Ascending aorta (tissue), 2 donors: ENCODE measurements at regions not wholly inside any gene's neighbourhood (a gene's known extent, or its start where the extent isn't known, plus 50 kb on each side); places are given as distances from the start of the nearest gene placed in this dataset.
"Not testable (repeated sequence)": the region's sequence is repeated elsewhere in the genome, so short reads cannot be mapped to it uniquely, and the experiment has no call there.

Experiments used
- DNase-seq, 2 donors: peaks; one replicate each; pipeline ENCODE4 v3.0.0-alpha.2; 2019; ENCODE audit warnings: low spot score in 2 of 2
- H3K27ac ChIP-seq, 2 donors: fragments of 200-600 bp; sonication (generic); one replicate each; pipeline ENCODE4 v1.5.1; 2016 to 2017; ENCODE audit warnings: mild to moderate bottlenecking in 1 of 2
- H3K27me3 ChIP-seq: fragments of 200-600 bp; sonication (generic); one replicate; pipeline ENCODE4 v1.5.1; 2017
- H3K36me3 ChIP-seq, 2 donors: fragments of 200-600 bp; sonication (generic); one replicate each; pipeline ENCODE4 v1.5.1; 2016
- H3K4me1 ChIP-seq, 2 donors: fragments of 200-600 bp; sonication (generic); one replicate each; pipeline ENCODE4 v1.5.1; 2016 to 2017; ENCODE audit warnings: mild to moderate bottlenecking in 1 of 2
- H3K4me3 ChIP-seq, 2 donors: fragments of 200-600 bp; sonication (generic); one replicate each; pipeline ENCODE4 v1.5.1; 2016 to 2017; ENCODE audit warnings: mild to moderate bottlenecking in 1 of 2
- H3K9me3 ChIP-seq, 2 donors: fragments of 200-600 bp; sonication (generic); one replicate each; pipeline ENCODE4 v1.5.1; 2016
- CTCF ChIP-seq, 3 experiments: fragments of 200-600 bp in 2 of 3; fragments of 450-650 bp in 1 of 3; sonication (generic) in 2 of 3; IDR thresholded peaks; one replicate each; pipeline ENCODE4 v1.5.1; 2016 to 2019; ENCODE audit warnings: antibody characterized with exemption in 3 of 3, mild to moderate bottlenecking in 1 of 3, moderate library complexity in 1 of 3
- intact Hi-C: fragments of 100-400 bp; cut with DNase I; formaldehyde crosslinking; loops from one replicate; pipeline ENCODE4 v1.15.1; 2023

- no peaks in the 10 kb centered on the region for H3K36me3 ChIP-seq
- H3K9me3 ChIP-seq, result no peaks in the 10 kb centered on the region
- H3K4me1 ChIP-seq, result peaks cover 0 to 2% of the 10 kb centered on the region in 2 donors
- H3K4me3 ChIP-seq, result no peak overlapping the region
- intact Hi-C loops, result no loop called here
- DNase-seq, result no peak
- no peaks in the 10 kb centered on the region for H3K27me3 ChIP-seq
- TF ChIP-seq CTCF (IDR thresholded peaks at IDR 0.05), result no peak
- peak overlapping the region in 1 of 2 donors; percentile 41 for H3K27ac ChIP-seq
Observed at GRCh38 chr17:77802333-77802615, 156.2 kb upstream of the TNRC6C start.

GRCh38 chr17:77802811-77803220 lies 155.7 kb upstream of the TNRC6C start:
- Histone ChIP-seq H3K9me3 (no peaks in the 10 kb centered on the region), H3K4me1 (peaks cover 0 to 2% of the 10 kb centered on the region in 2 donors), H3K4me3 (peak overlapping the region in 1 of 2 donors; percentile 12), H3K27ac (peak overlapping the region in 1 of 2 donors; percentile 41), H3K27me3 (no peaks in the 10 kb centered on the region), H3K36me3 (no peaks in the 10 kb centered on the region)
- peak in 1 of 2 donors; percentile 85 for DNase-seq
- TF ChIP-seq CTCF (IDR thresholded peaks at IDR 0.05), result no peak
- intact Hi-C loops, result no loop called here

GRCh38 chr17:77803726-77804125 lies 154.8 kb upstream of the TNRC6C start:
- Histone ChIP-seq H3K36me3 (no peaks in the 10 kb centered on the region), H3K4me3 (no peak overlapping the region), H3K4me1 (peaks cover 0 to 2% of the 10 kb centered on the region in 2 donors), H3K9me3 (no peaks in the 10 kb centered on the region), H3K27ac (no peak overlapping the region), H3K27me3 (no peaks in the 10 kb centered on the region)
- no peak for TF ChIP-seq CTCF (IDR thresholded peaks at IDR 0.05)
- no peak for DNase-seq
- intact Hi-C loops, result no loop called here

GRCh38 chr17:77804796-77805426 lies 153.6 kb upstream of the TNRC6C start:
- Histone ChIP-seq H3K27ac (no peak overlapping the region), H3K9me3 (no peaks in the 10 kb centered on the region), H3K4me1 (peaks cover 0 to 2% of the 10 kb centered on the region in 2 donors), H3K4me3 (no peak overlapping the region), H3K36me3 (no peaks in the 10 kb centered on the region), H3K27me3 (no peaks in the 10 kb centered on the region)
- intact Hi-C loops, result no loop called here
- DNase-seq, result no peak
- TF ChIP-seq CTCF (IDR thresholded peaks at IDR 0.05), result no peak

GRCh38 chr17:77805970-77806369 lies 152.5 kb upstream of the TNRC6C start:
- H3K27ac ChIP-seq, intact Hi-C loops, H3K27me3 ChIP-seq, H3K4me3 ChIP-seq, DNase-seq, H3K36me3 ChIP-seq, H3K9me3 ChIP-seq: not testable (repeated sequence)
- H3K4me1 ChIP-seq, result peaks cover 4 to 11% of the 10 kb centered on the region in 2 donors

GRCh38 chr17:77807051-77807745 lies 151.3 kb upstream of the TNRC6C start:
- H3K9me3 ChIP-seq, result no peaks in the 10 kb centered on the region
- H3K27me3 ChIP-seq, result no peaks in the 10 kb centered on the region
- intact Hi-C loops, result no loop called here
- no peak for TF ChIP-seq CTCF (IDR thresholded peaks at IDR 0.05)
- no peaks in the 10 kb centered on the region for H3K36me3 ChIP-seq
- no peak overlapping the region for H3K27ac ChIP-seq
- H3K4me1 ChIP-seq, result peaks cover 16 to 22% of the 10 kb centered on the region in 2 donors
- no peak for DNase-seq
- no peak overlapping the region for H3K4me3 ChIP-seq
